CD4-positive, alpha-beta T cell treated with Interleukin-17A for 1 hour (primary cell): ENCODE measurements at regions not wholly inside any gene's neighbourhood (a gene's known extent, or its start where the extent isn't known, plus 50 kb on each side); places are given as distances from the start of the nearest gene placed in this dataset.
"Not testable (repeated sequence)": the region's sequence is repeated elsewhere in the genome, so short reads cannot be mapped to it uniquely, and the experiment has no call there.

Source experiments
- DNase-seq: peaks from one replicate; pipeline ENCODE4 v3.0.0-alpha.2; 2020

GRCh38 chr9:6160579-6160978 is 55.0 kb upstream of the IL33 start:
- no peak for DNase-seq

- DNase-seq = no peak
Observed at GRCh38 chr9:6153425-6153824, 62.2 kb upstream of the IL33 start.

GRCh38 chr9:6152788-6153187 is 62.8 kb upstream of the IL33 start:
- no peak for DNase-seq

GRCh38 chr9:6150483-6150882 is 65.1 kb upstream of the IL33 start:
- DNase-seq = no peak

- DNase-seq = no peak
Observed at GRCh38 chr9:6149315-6149714, 66.3 kb upstream of the IL33 start.

- DNase-seq = no peak
Observed at GRCh38 chr9:6147846-6148245, 67.8 kb upstream of the IL33 start.

GRCh38 chr9:6144947-6145346 is 70.7 kb upstream of the IL33 start:
- no peak for DNase-seq

DNA sequence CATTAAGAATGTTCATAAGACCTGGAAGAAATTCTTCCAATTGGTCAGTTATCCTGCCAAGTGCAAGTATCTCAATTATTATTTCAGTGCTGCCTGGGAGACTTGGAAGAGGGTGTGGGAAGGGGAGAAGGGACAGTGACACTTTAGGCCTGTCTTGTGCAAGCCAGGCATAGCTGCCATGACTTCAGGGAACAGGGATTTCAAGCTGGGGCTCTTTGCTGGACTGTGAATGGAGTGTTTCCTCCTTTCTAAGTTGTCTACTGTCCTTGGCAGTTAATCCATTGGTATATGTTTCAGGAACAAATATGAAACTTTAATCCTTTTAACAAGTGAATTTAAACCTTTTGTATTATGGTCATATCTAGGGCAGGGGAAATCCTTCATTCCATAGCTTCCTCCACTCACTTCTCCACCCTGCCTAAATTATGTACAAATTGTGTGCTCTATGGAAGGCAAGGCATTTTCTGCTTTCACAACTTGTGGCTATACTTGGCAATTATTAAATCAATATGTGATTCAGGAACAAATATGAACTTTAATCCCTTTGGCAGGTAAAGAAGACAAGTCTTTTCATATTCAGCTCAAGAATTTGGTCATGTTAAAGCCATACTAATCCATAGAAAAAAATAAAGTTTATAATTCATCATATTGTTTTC is 72.7 kb upstream of the IL33 start:
- no peak for DNase-seq

- not testable (repeated sequence) for DNase-seq
Observed at GRCh38 chr9:6135780-6136179, 79.8 kb upstream of the IL33 start.

- no peak for DNase-seq
Observed at GRCh38 chr9:6134661-6135180, 80.9 kb upstream of the IL33 start.

DNA sequence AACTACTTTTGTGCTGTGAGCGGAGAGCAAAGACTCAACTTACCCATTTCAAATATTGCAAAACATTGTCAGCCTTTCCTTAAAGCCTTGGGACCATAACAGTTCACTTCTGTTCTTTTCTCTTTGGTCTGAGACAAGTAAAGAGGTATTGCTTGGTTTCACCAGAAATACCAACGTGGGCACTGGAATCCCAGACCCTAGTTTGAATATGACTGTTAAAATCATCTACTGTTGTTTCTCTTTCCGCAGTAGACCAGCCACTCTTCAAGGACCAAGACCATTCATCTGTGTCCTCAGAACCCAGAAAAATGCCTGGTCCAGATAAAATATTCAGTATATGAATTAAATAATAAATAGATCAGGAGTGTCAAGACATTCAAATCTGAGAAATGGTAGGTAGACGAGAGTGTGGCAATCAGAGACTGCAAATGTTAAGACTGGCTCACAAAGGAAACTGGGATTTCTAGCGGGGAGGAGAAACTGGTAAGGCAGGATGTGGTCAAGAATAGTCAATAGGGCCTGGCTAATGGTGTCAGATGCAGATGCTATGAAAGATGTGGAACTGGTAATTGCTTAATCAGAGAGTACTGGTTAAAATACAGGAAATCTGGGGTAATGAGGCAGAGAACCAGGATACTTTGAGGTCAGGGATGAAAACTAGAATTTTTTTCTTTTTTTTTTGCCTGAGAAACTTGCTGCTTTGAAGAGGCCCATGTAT is 82.1 kb upstream of the IL33 start:
- DNase-seq = no peak

- no peak for DNase-seq
Observed at GRCh38 chr9:6132650-6133049, 83.0 kb upstream of the IL33 start.

- no peak for DNase-seq
Observed at GRCh38 chr9:6128030-6128429, 87.6 kb upstream of the IL33 start.

- DNase-seq = no peak
Observed at GRCh38 chr9:6126377-6126776, 89.2 kb upstream of the IL33 start.

- no peak for DNase-seq
Observed at GRCh38 chr9:6123416-6123815, 92.2 kb upstream of the IL33 start.

DNA sequence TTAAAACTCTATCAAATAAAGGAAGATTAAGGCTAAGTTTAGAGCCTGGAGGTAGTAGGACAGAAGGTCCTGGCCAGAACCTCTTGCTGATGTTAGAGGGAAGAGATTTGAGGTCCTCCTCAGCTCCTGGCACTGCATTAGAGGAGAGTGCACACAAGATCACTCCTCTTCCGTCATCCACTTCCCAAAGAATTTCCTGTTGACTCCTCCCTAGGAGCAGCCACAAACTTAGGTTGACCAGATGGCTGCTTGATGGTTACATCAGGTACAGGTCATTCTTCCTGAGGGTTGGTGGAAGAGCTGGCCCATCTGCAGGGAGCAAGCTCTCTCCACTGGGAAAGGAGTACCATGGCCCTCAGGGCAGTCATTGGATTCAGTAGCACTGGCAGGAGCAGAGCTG is 93.9 kb upstream of the IL33 start:
- DNase-seq = no peak

GRCh38 chr9:6114424-6114823 is 99.0 kb upstream of the RANBP6 start:
- no peak for DNase-seq

DNA sequence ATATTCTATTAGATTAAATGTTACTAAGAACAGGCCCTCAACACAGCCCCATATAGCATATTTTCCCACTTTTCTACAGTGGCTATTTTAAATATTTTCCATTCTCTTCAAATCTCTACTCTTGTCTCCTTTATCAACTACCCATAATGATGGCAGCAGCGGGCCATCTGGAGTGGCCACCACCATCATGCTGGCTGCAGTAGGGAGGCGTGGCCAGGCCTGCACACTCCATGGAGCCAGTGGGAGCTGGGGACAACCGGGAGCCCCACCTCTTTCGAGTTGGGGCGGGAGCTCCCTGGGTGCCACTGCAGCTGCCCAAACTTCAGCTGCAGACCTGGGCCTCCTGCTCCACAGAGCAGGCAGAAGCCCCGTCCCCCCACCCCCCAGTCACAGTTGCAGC is 98.4 kb upstream of the RANBP6 start:
- DNase-seq = no peak

- DNase-seq = no peak
Observed at GRCh38 chr9:6113312-6113711, 97.9 kb upstream of the RANBP6 start.

DNA sequence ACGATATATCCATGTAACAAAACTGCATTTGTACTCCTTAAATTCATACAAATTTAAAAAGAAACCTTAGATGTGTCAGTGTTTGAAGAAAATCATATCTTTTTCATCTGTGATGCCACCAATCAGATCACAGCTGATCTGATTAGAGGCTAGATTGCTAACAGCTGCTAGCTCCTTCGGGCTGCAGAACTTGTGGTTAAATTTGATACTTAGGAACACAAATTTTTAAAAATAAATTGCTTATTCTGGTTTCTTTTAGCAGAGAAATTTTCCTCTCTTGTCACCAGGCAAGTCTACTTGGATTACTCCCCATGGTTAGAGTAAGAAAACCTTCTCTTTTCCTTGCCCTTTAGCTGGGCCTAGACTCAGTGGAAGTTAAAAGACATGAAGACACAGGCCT is 94.6 kb upstream of the RANBP6 start:
- DNase-seq = no peak

GRCh38 chr9:6109571-6109970 is 94.1 kb upstream of the RANBP6 start:
- no peak for DNase-seq

- DNase-seq = no peak
Observed at GRCh38 chr9:6106711-6107339, 91.4 kb upstream of the RANBP6 start.

- no peak for DNase-seq
Observed at GRCh38 chr9:6105738-6106137, 90.3 kb upstream of the RANBP6 start.

GRCh38 chr9:6104406-6104805 is 89.0 kb upstream of the RANBP6 start:
- DNase-seq = not testable (repeated sequence)
